Parathyroid adenoma (tissue), 2 donors: ENCODE measurements at regions not wholly inside any gene's neighbourhood (a gene's known extent, or its start where the extent isn't known, plus 50 kb on each side); places are given as distances from the start of the nearest gene placed in this dataset.

Experiments
- H2AFZ ChIP-seq: fragments of 300-600 bp; sonication (generic); one replicate; pipeline ENCODE4 v1.7.0; 2017; ENCODE audit warnings: antibody characterized with exemption, mild to moderate bottlenecking
- H3K27ac ChIP-seq: fragments of 300-600 bp; sonication (generic); one replicate; pipeline ENCODE4 v1.7.0; 2017
- H3K27me3 ChIP-seq: fragments of 300-600 bp; sonication (generic); one replicate; pipeline ENCODE4 v1.7.0; 2017; ENCODE audit warnings: low read length; ENCODE audit not compliant: control insufficient read depth, insufficient read depth
- H3K36me3 ChIP-seq: fragments of 300-600 bp; sonication (generic); one replicate; pipeline ENCODE4 v1.7.0; 2017; ENCODE audit warnings: low read length; ENCODE audit not compliant: control insufficient read depth, insufficient read depth
- H3K4me1 ChIP-seq: fragments of 300-600 bp; sonication (generic); one replicate; pipeline ENCODE4 v1.7.0; 2017; ENCODE audit warnings: control low read depth
- H3K4me2 ChIP-seq: fragments of 300-600 bp; sonication (generic); one replicate; pipeline ENCODE4 v1.7.0; 2017; ENCODE audit warnings: low read length
- H3K4me3 ChIP-seq: fragments of 300-600 bp; sonication (generic); one replicate; pipeline ENCODE4 v1.7.0; 2017; ENCODE audit warnings: low read depth, low read length
- H3K79me2 ChIP-seq: fragments of 300-600 bp; sonication (generic); one replicate; pipeline ENCODE4 v1.7.0; 2017; ENCODE audit warnings: control low read depth
- H3K9ac ChIP-seq: fragments of 300-600 bp; sonication (generic); one replicate; pipeline ENCODE4 v1.7.0; 2017; ENCODE audit warnings: mild to moderate bottlenecking
- H3K9me3 ChIP-seq: fragments of 300-600 bp; sonication (generic); one replicate; pipeline ENCODE4 v1.7.0; 2017; ENCODE audit warnings: low read length; ENCODE audit not compliant: control insufficient read depth
- CTCF ChIP-seq: fragments of 300-600 bp; sonication (generic); IDR thresholded peaks from one replicate; pipeline ENCODE4 v1.7.0; 2017; ENCODE audit warnings: antibody characterized with exemption, mild to moderate bottlenecking
- donor health status: primary hyperparathyroidism.

GRCh38 chr3:112744106-112744505 lies 102.6 kb downstream of the CD200R1L start:
- no peaks in the 10 kb centered on the region for H3K9me3 ChIP-seq
- no peak overlapping the region for H3K27ac ChIP-seq
- H3K27me3 ChIP-seq, result no peaks in the 10 kb centered on the region
- H3K4me1 ChIP-seq, result no peaks in the 10 kb centered on the region
- no peak overlapping the region for H2AFZ ChIP-seq
- H3K79me2 ChIP-seq, result no peaks in the 10 kb centered on the region
- no peaks in the 10 kb centered on the region for H3K36me3 ChIP-seq
- no peak overlapping the region for H3K4me3 ChIP-seq
- TF ChIP-seq CTCF, result no peak
- no peak overlapping the region for H3K4me2 ChIP-seq
- H3K9ac ChIP-seq, result no peak overlapping the region

- H3K36me3 ChIP-seq, result no peaks in the 10 kb centered on the region
- H3K27ac ChIP-seq, result no peak overlapping the region
- H3K79me2 ChIP-seq, result no peaks in the 10 kb centered on the region
- H3K9me3 ChIP-seq, result no peaks in the 10 kb centered on the region
- H3K4me2 ChIP-seq, result no peak overlapping the region
- no peaks in the 10 kb centered on the region for H3K4me1 ChIP-seq
- TF ChIP-seq CTCF, result no peak
- no peak overlapping the region for H3K4me3 ChIP-seq
- no peak overlapping the region for H3K9ac ChIP-seq
- H2AFZ ChIP-seq, result no peak overlapping the region
- no peaks in the 10 kb centered on the region for H3K27me3 ChIP-seq
Measured at GRCh38 chr3:112742934-112743333, 102.0 kb upstream of the CCDC80 start.

GRCh38 chr3:112741983-112742382 lies 101.0 kb upstream of the CCDC80 start:
- Histone ChIP-seq H3K36me3 (no peaks in the 10 kb centered on the region), H3K79me2 (no peaks in the 10 kb centered on the region), H3K4me1 (no peaks in the 10 kb centered on the region), H3K27ac (no peak overlapping the region), H3K27me3 (no peaks in the 10 kb centered on the region), H3K4me2 (no peak overlapping the region), H3K4me3 (no peak overlapping the region), H3K9ac (no peak overlapping the region), H2AFZ (no peak overlapping the region), H3K9me3 (no peaks in the 10 kb centered on the region)
- no peak for TF ChIP-seq CTCF

GRCh38 chr3:112740835-112741234 lies 99.9 kb upstream of the CCDC80 start:
- Histone ChIP-seq H3K9me3 (no peaks in the 10 kb centered on the region), H3K79me2 (no peaks in the 10 kb centered on the region), H3K27ac (no peak overlapping the region), H3K9ac (no peak overlapping the region), H3K4me2 (no peak overlapping the region), H3K36me3 (no peaks in the 10 kb centered on the region), H2AFZ (no peak overlapping the region), H3K27me3 (no peaks in the 10 kb centered on the region), H3K4me3 (no peak overlapping the region), H3K4me1 (no peaks in the 10 kb centered on the region)
- TF ChIP-seq CTCF, result no peak

GRCh38 chr3:112739252-112739965 lies 98.5 kb upstream of the CCDC80 start:
- no peaks in the 10 kb centered on the region for H3K36me3 ChIP-seq
- no peak overlapping the region for H2AFZ ChIP-seq
- H3K9ac ChIP-seq, result no peak overlapping the region
- H3K4me2 ChIP-seq, result no peak overlapping the region
- H3K27me3 ChIP-seq, result no peaks in the 10 kb centered on the region
- H3K79me2 ChIP-seq, result no peaks in the 10 kb centered on the region
- H3K4me3 ChIP-seq, result no peak overlapping the region
- H3K4me1 ChIP-seq, result no peaks in the 10 kb centered on the region
- no peak overlapping the region for H3K27ac ChIP-seq
- no peaks in the 10 kb centered on the region for H3K9me3 ChIP-seq
- no peak for TF ChIP-seq CTCF
